K562 (cell line): ENCODE measurements at regions not wholly inside any gene's neighbourhood (a gene's known extent, or its start where the extent isn't known, plus 50 kb on each side); places are given as distances from the start of the nearest gene placed in this dataset.

Experiments used
- ATAC-seq: fragments of 200-7000 bp; cut with Tn5 transposase; 3 replicates; pipeline ENCODE4 v1.9.1; 2020; ENCODE audit warnings: moderate library complexity
- BruUV-seq: library from RNA; stranded (reverse); fragments of 400-500 nt; replicated peaks from 2 replicates; lab custom pipeline; 2021; lab: Mats Ljungman, UMichigan
- CTCF ChIA-PET: fragments of 300-600 bp; formaldehyde crosslinking; extraction: SDS; loops from one replicate; lab custom pipeline; 2021; ENCODE audit warnings: low intra/inter-chr PET ratio; lab: Yijun Ruan, JAX
- POLR2A ChIA-PET: fragments of 300-600, 350-650 bp; sonication (Branson Sonifier 250); formaldehyde crosslinking; extraction: SDS; loops from one replicate; lab custom pipeline; 2021; ENCODE audit warnings: antibody characterized with exemption, inconsistent platforms; lab: Yijun Ruan, JAX
- DNase-seq, 4 experiments: peaks; one replicate each; pipeline versions ENCODE4 v3.0.0 to v3.0.0-alpha.2; 2011 to 2018; ENCODE audit warnings: low spot score in 3 of 4, mixed read lengths in 3 of 4; ENCODE audit errors: extremely low read depth in 1 of 4
- FAIRE-seq: peaks from 2 replicates; lab custom pipeline; 2011; peaks lifted over from hg19 to GRCh38; lab: Jason Lieb, UNC
- H2AFZ ChIP-seq: 2 replicates; pipeline ENCODE4 v1.6.0; 2011; ENCODE audit warnings: low read depth, low read length, control low read depth, inconsistent platforms
- H3K27ac ChIP-seq: fragments of 200-600 bp; 3 replicates; pipeline ENCODE4 v1.8.0; 2011; ENCODE audit warnings: low read depth, mild to moderate bottlenecking, control low read depth, inconsistent platforms, low read length, moderate library complexity, mixed read lengths; ENCODE audit errors: extremely low read depth
- H3K27me3 ChIP-seq, 2 experiments: fragments of 300-600 bp in 1 of 2; 2 replicates in 1 of 2; 3 replicates in 1 of 2; pipeline versions ENCODE4 v1.6.0 to v1.8.0; 2011; ENCODE audit warnings: inconsistent platforms in 2 of 2, low read length in 2 of 2, mild to moderate bottlenecking in 1 of 2, mixed read lengths in 1 of 2, moderate library complexity in 1 of 2; ENCODE audit not compliant: control insufficient read depth in 2 of 2, insufficient read depth in 2 of 2
- H3K36me3 ChIP-seq: fragments of 300-600 bp; 3 replicates; pipeline ENCODE4 v1.8.0; 2011; ENCODE audit warnings: mild to moderate bottlenecking, low read length, inconsistent platforms; ENCODE audit not compliant: control insufficient read depth, insufficient read depth
- H3K4me1 ChIP-seq, 2 experiments: fragments of 200-600 bp in 1 of 2; replicated peaks in 1 of 2; 2 replicates in 1 of 2; 3 replicates in 1 of 2; pipeline versions ENCODE4 v1.5.1 to v1.8.0; 2011; ENCODE audit warnings: inconsistent platforms in 2 of 2, low read length in 2 of 2, mild to moderate bottlenecking in 1 of 2, mixed read lengths in 1 of 2, moderate library complexity in 1 of 2; ENCODE audit not compliant: control insufficient read depth in 2 of 2, insufficient read depth in 2 of 2
- H3K4me2 ChIP-seq: 2 replicates; pipeline ENCODE4 v1.6.1; 2011; ENCODE audit warnings: low read length, control low read depth, inconsistent platforms, mixed read lengths; ENCODE audit not compliant: insufficient read depth
- H3K4me3 ChIP-seq: fragments of 200-600 bp; sonication (generic), shearing (Covaris generic); 2 replicates; pipeline ENCODE4 v1.5.1; 2016; ENCODE audit warnings: control low read depth, inconsistent platforms
- H3K79me2 ChIP-seq: fragments of 200-600 bp; 3 replicates; pipeline ENCODE4 v1.8.0; 2011; ENCODE audit warnings: low read length, inconsistent platforms; ENCODE audit not compliant: control insufficient read depth, insufficient read depth
- H3K9ac ChIP-seq, 2 experiments: 2 replicates each; pipeline versions ENCODE4 v1.6.0 to v1.6.1; 2011; ENCODE audit warnings: low read depth in 2 of 2, low read length in 2 of 2, control low read depth in 1 of 2, inconsistent platforms in 1 of 2, mild to moderate bottlenecking in 1 of 2, mixed read lengths in 1 of 2; ENCODE audit not compliant: insufficient read depth in 1 of 2
- H3K9me1 ChIP-seq: one replicate; pipeline ENCODE4 v1.6.0; 2011; ENCODE audit warnings: inconsistent platforms, mild to moderate bottlenecking, low read length, moderate library complexity; ENCODE audit not compliant: control insufficient read depth, insufficient read depth
- H3K9me3 ChIP-seq: replicated peaks from 2 replicates; pipeline ENCODE4 v1.5.1; 2011; ENCODE audit warnings: low read depth, low read length, inconsistent platforms; ENCODE audit not compliant: control insufficient read depth, insufficient read depth
- H4K20me1 ChIP-seq: replicated peaks from 2 replicates; pipeline ENCODE4 v1.6.1; 2011; ENCODE audit warnings: low read length, inconsistent platforms, mixed read lengths; ENCODE audit not compliant: control insufficient read depth, insufficient read depth
- CREB1 ChIP-seq, 2 experiments: sonication (generic) in 1 of 2; formaldehyde crosslinking in 1 of 2; IDR thresholded peaks; 2 replicates each; pipeline versions ENCODE4 v1.6.1 to v1.8.0; 2012 to 2022; ENCODE audit warnings: inconsistent platforms in 1 of 2, mild to moderate bottlenecking in 1 of 2, missing genetic modification reagents in 1 of 2, moderate library complexity in 1 of 2
- CREM ChIP-seq: IDR thresholded peaks from 2 replicates; pipeline ENCODE4 v1.6.1; 2014; ENCODE audit warnings: antibody characterized with exemption, low read depth
- ETV1 ChIP-seq: fragments of 450-650 bp; conservative IDR thresholded peaks from 2 replicates; pipeline ENCODE4 v1.6.1; 2016; ENCODE audit warnings: missing genetic modification characterization, control low read depth, low read depth, missing compliant biosample characterization
- EWSR1 ChIP-seq: fragments of 450-650 bp; IDR thresholded peaks from 2 replicates; pipeline ENCODE4 v1.6.1; 2018; ENCODE audit warnings: borderline replicate concordance, mild to moderate bottlenecking, low read depth, moderate library complexity; ENCODE audit not compliant: partially characterized antibody
- HEY1 ChIP-seq: fragments of 250-450 bp; sonication (Bioruptor Pico); IDR thresholded peaks from 2 replicates; pipeline ENCODE4 v1.5.0; 2020; ENCODE audit warnings: mild to moderate bottlenecking, moderate library complexity, borderline replicate concordance
- SETDB1 ChIP-seq: IDR thresholded peaks from one replicate; pipeline ENCODE4 v1.6.1; 2012; ENCODE audit warnings: low read length, control low read depth, inconsistent platforms
- SPI1 ChIP-seq: IDR thresholded peaks from 2 replicates; pipeline ENCODE4 v1.6.1; 2011; ENCODE audit warnings: low read depth, low read length, control low read depth, borderline replicate concordance
- TRIM24 ChIP-seq, 2 experiments: fragments of 450-650 bp; IDR thresholded peaks; 2 replicates each; pipeline ENCODE4 v1.6.1; 2016
- ZNF347 ChIP-seq: fragments of 450-650 bp; formaldehyde crosslinking; IDR thresholded peaks from 2 replicates; pipeline ENCODE4 v1.4.0; 2020; ENCODE audit warnings: low read depth, mild to moderate bottlenecking, moderate library complexity
- ZNF507 ChIP-seq: conservative IDR thresholded peaks from 2 replicates; pipeline ENCODE4 v1.6.1; 2017; ENCODE audit warnings: missing genetic modification characterization, missing compliant biosample characterization
- ZNF561 ChIP-seq: fragments of 450-650 bp; formaldehyde crosslinking; conservative IDR thresholded peaks from 2 replicates; pipeline ENCODE4 v1.4.0; 2020; ENCODE audit warnings: mild to moderate bottlenecking, moderate library complexity
- WGBS: fragments of 100-300 bp; shearing (Covaris generic); methylation state at CpG from one replicate; pipeline ENCODE4 v1.1.6; 2016; ENCODE audit warnings: low coverage, mixed read lengths; ENCODE audit not compliant: insufficient coverage; ENCODE audit errors: missing lambda C conversion rate; 5-methylcytosine and 5-hydroxymethylcytosine counted together
- in situ Hi-C: fragments of 300-500 bp; cut with MboI; formaldehyde crosslinking; loops from 4 replicates; pipeline ENCODE4 v1.15.0; 2018; ENCODE audit warnings: inconsistent platforms, mixed read lengths
- intact Hi-C: fragments of 100-400 bp; cut with micrococcal nuclease; formaldehyde crosslinking; loops from 2 replicates; pipeline ENCODE4 v1.14.2; 2022

DNA sequence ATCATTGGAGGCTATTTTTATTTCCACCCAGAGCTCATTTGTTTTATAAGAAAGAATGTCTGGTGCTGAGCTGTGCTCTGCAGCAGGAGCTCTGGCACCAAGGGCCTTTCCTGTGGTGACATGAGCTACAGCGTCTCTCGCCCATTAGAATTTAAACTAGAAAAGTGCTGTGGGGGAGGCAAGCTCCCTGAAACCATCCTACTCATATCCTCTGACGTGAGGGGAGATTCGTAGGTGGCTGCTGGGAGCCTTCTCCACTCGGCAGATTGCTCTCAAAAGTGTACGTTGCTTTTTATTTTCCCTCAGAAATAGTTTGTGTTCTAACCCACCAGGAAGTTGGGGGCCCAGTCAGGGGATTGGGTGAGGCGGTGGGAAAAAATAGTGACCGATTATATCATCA lies 76.3 kb upstream of the ARHGEF3 start:
- no peak overlapping the region for H3K4me2 ChIP-seq
- DNase-seq (peak in 1 of 4 experiments; percentile 6), ATAC-seq (no peak), FAIRE-seq (no peak)
- in situ Hi-C loops (no loop called here), intact Hi-C loops (no loop called here)
- POLR2A ChIA-PET, result no interaction called here
- H3K79me2 ChIP-seq, result no peaks in the 10 kb centered on the region
- no peaks in the 10 kb centered on the region for H3K9me1 ChIP-seq
- CTCF ChIA-PET, result no interaction called here
- no peak overlapping the region for H3K4me3 ChIP-seq
- H2AFZ ChIP-seq, result no peak overlapping the region
- H3K9me3 ChIP-seq, result no peaks in the 10 kb centered on the region
- WGBS, result 0% methylated on average over 8 of the region's 8 CpGs
- BruUV-seq, result no TSS peak
- no peaks in the 10 kb centered on the region for H4K20me1 ChIP-seq
- no peaks in the 10 kb centered on the region for H3K4me1 ChIP-seq
- no peak overlapping the region for H3K9ac ChIP-seq
- TF ChIP-seq ETV1 (tag) (no peak), CREM (0 out of 2 replicates have a peak, but pooled peaks have one; percentile 13), TRIM24 (IDR thresholded peaks at IDR 0.05) (no peak), ZNF561 (no peak)
- H3K27ac ChIP-seq, result no peak overlapping the region
- H3K36me3 ChIP-seq, result no peaks in the 10 kb centered on the region
- H3K27me3 ChIP-seq, result no peaks in the 10 kb centered on the region

GRCh38 chr3:56876916-56877315 lies 75.2 kb upstream of the ARHGEF3 start:
- no peaks in the 10 kb centered on the region for H3K79me2 ChIP-seq
- H4K20me1 ChIP-seq, result no peaks in the 10 kb centered on the region
- DNase-seq, result no peak
- no peak overlapping the region for H2AFZ ChIP-seq
- in situ Hi-C loops, result no loop called here
- no peaks in the 10 kb centered on the region for H3K9me3 ChIP-seq
- no peaks in the 10 kb centered on the region for H3K27me3 ChIP-seq
- BruUV-seq, result no TSS peak
- POLR2A ChIA-PET, result no interaction called here
- intact Hi-C loops, result no loop called here
- ATAC-seq, result no peak
- H3K4me1 ChIP-seq, result no peaks in the 10 kb centered on the region
- TF ChIP-seq ZNF507 (tag) (no peak), SPI1 (no peak), CREB1 (IDR thresholded peaks at IDR 0.05) (no peak), CREB1 (CRISPR knock-in tag; IDR thresholded peaks at IDR 0.05) (no peak), SETDB1 (no peak), HEY1 (CRISPR knock-in tag) (no peak), ZNF347 (CRISPR knock-in tag) (no peak), EWSR1 (no peak)
- no peak overlapping the region for H3K9ac ChIP-seq
- H3K9me1 ChIP-seq, result no peaks in the 10 kb centered on the region
- FAIRE-seq, result no peak
- H3K4me3 ChIP-seq, result no peak overlapping the region
- CTCF ChIA-PET, result no interaction called here
- no peaks in the 10 kb centered on the region for H3K36me3 ChIP-seq
- H3K27ac ChIP-seq, result no peak overlapping the region
- WGBS, result 4% methylated on average over 2 of the region's 3 CpGs
- H3K4me2 ChIP-seq, result no peak overlapping the region
